ENCODE measurements at regions not wholly inside any gene's neighbourhood (a gene's known extent, or its start where the extent isn't known, plus 50 kb on each side); places are given as distances from the start of the nearest gene placed in this dataset.

GRCh38 chr15:77549576-77550288, 83.0 kb downstream of the LINGO1 start:
- no peak for TF ChIP-seq CTCF (IDR thresholded peaks at IDR 0.05)
- intact Hi-C loops (cut with DNase I): loop anchor here in 2 of 3 donors (10.0 kb wide), 4 partner anchors 55 to 535 kb away; no protein-coding TSS in a partner anchor
- ATAC-seq (no peak), FAIRE-seq (no peak), DNase-seq (peak in 1 of 6 donors; percentile 27)
- Histone ChIP-seq H3K27ac (no peak overlapping the region), H3K4me1 (no peaks in the 10 kb centered on the region), H3K27me3 (no peaks in the 10 kb centered on the region), H3K4me3 (no peak overlapping the region), H3K36me3 (no peaks in the 10 kb centered on the region), H3K9me3 (no peaks in the 10 kb centered on the region)
- WGBS, 2 donors: 80 to 89% methylated on average over 5 of the region's 5 CpGs

- DNase-seq: no peak
- intact Hi-C loops (cut with DNase I): loop anchor here in 2 of 3 donors (10.0 kb wide), 3 partner anchors 56 to 524 kb away; no protein-coding TSS in a partner anchor
- no peak for TF ChIP-seq CTCF (IDR thresholded peaks at IDR 0.05)
- Histone ChIP-seq H3K27ac (no peak overlapping the region), H3K4me1 (no peaks in the 10 kb centered on the region), H3K4me3 (no peak overlapping the region), H3K9me3 (no peaks in the 10 kb centered on the region), H3K27me3 (no peaks in the 10 kb centered on the region), H3K36me3 (no peaks in the 10 kb centered on the region)
- WGBS, 2 donors: 86 to 93% methylated on average over 23 of the region's 23 CpGs
- no peak for FAIRE-seq
- no peak for ATAC-seq
Observed at GRCh38 chr15:77548589-77549557, 83.8 kb downstream of the LINGO1 start.

- H3K9me3 ChIP-seq: no peaks in the 10 kb centered on the region
- peaks cover 0 to 4% (median under 1%) of the 10 kb centered on the region in 3 donors for H3K4me1 ChIP-seq
- no peak for TF ChIP-seq CTCF (IDR thresholded peaks at IDR 0.05)
- H3K4me3 ChIP-seq: no peak overlapping the region
- no peak for DNase-seq
- no peak for ATAC-seq
- H3K36me3 ChIP-seq: no peaks in the 10 kb centered on the region
- intact Hi-C loops (cut with DNase I): loop anchor here in 2 of 3 donors (10.0 kb wide), 3 partner anchors 57 to 523 kb away; no protein-coding TSS in a partner anchor
- no peaks in the 10 kb centered on the region for H3K27me3 ChIP-seq
- no peak overlapping the region for H3K27ac ChIP-seq
- no peak for FAIRE-seq
- WGBS, 2 donors: 84 to 87% methylated on average over 19 of the region's 19 CpGs
Observed at GRCh38 chr15:77547801-77548588, 84.7 kb downstream of the LINGO1 start.

- Histone ChIP-seq H3K9me3 (no peaks in the 10 kb centered on the region), H3K4me3 (no peak overlapping the region), H3K27ac (no peak overlapping the region), H3K4me1 (peaks cover 0 to 5% (median 4%) of the 10 kb centered on the region in 3 donors), H3K27me3 (no peaks in the 10 kb centered on the region), H3K36me3 (no peaks in the 10 kb centered on the region)
- intact Hi-C loops (cut with DNase I): loop anchor here in 2 of 3 donors (10.0 kb wide), 3 partner anchors 58 to 522 kb away; no protein-coding TSS in a partner anchor
- 83 to 100% methylated on average over 1 of the region's 1 CpG for WGBS, 2 donors
- DNase-seq (no peak), FAIRE-seq (no peak), ATAC-seq (no peak)
- TF ChIP-seq CTCF (IDR thresholded peaks at IDR 0.05): no peak
Observed at GRCh38 chr15:77546870-77547269, 85.8 kb downstream of the LINGO1 start.
